GM23248 (cell line): ENCODE measurements at regions not wholly inside any gene's neighbourhood (a gene's known extent, or its start where the extent isn't known, plus 50 kb on each side); places are given as distances from the start of the nearest gene placed in this dataset.

Source experiments
- EZH2 ChIP-seq: fragments of 200-600 bp; sonication (generic); IDR thresholded peaks from 2 replicates; pipeline ENCODE4 v1.6.1; 2018; ENCODE audit warnings: antibody characterized with exemption, mild to moderate bottlenecking; ENCODE audit not compliant: insufficient read depth, poor library complexity, severe bottlenecking
- EZH2phosphoT487 ChIP-seq: fragments of 200-600 bp; sonication (generic); IDR thresholded peaks from 2 replicates; pipeline ENCODE4 v1.6.1; 2018; ENCODE audit warnings: antibody characterized with exemption, moderate library complexity, mild to moderate bottlenecking, low read depth; ENCODE audit not compliant: insufficient read depth

DNA sequence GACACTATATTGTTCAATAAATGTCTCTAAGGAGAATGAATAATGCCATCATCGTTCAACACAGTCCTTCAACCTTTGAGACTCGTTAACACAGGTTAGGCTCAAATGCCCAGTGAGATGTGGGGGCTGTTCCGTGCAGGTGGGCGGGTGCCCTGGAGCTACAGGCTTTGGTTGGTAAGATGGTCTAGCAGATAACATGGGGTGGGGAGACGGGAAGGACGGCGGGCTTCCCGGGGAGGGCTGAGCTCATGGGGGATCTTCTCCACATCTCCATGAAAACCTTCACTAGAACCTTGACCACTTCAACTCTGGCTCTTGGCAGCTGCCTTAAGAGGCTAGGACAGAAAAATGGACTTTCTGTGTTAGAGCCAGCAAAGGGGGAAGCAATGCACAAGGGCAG lies 134.1 kb upstream of the TCERG1L start:
- TF ChIP-seq EZH2phosphoT487 = no peak
- TF ChIP-seq EZH2 = no peak
